PC-3 (cell line): ENCODE measurements at regions not wholly inside any gene's neighbourhood (a gene's known extent, or its start where the extent isn't known, plus 50 kb on each side); places are given as distances from the start of the nearest gene placed in this dataset.

ENCODE experiments used
- ATAC-seq: fragments of 200-7000 bp; cut with Tn5 transposase; 2 replicates; pipeline ENCODE4 v1.9.1; 2020; ENCODE audit warnings: mild to moderate bottlenecking, moderate library complexity
- BruUV-seq: library from RNA; stranded (reverse); fragments of 400-500 nt; replicated peaks from 2 replicates; lab custom pipeline; 2021; lab: Mats Ljungman, UMichigan
- CTCF ChIA-PET: fragments of 300-600 bp; sonication (Branson Sonifier 250); formaldehyde crosslinking; loops from one replicate; lab custom pipeline; 2022; ENCODE audit warnings: antibody characterized with exemption; lab: Charles Lee
- POLR2A ChIA-PET: fragments of 300-600 bp; sonication (Branson Sonifier 250); formaldehyde crosslinking; loops from one replicate; lab custom pipeline; 2022; ENCODE audit warnings: antibody characterized with exemption; ENCODE audit not compliant: unreplicated experiment; lab: Charles Lee
- DNase-seq: peaks from one replicate; pipeline ENCODE4 v3.0.0-alpha.2; 2015
- H2AFZ ChIP-seq: fragments of 300-600 bp; sonication (generic); 2 replicates; pipeline ENCODE4 v1.6.0; 2016; ENCODE audit warnings: antibody characterized with exemption, low read length
- H3F3A ChIP-seq: fragments of 300-600 bp; sonication (generic); one replicate; pipeline ENCODE4 v1.6.0; 2017; ENCODE audit warnings: antibody characterized with exemption, low read length, control low read depth, mild to moderate bottlenecking; ENCODE audit not compliant: unreplicated experiment
- H3K27ac ChIP-seq: fragments of 300-600 bp; sonication (generic); 2 replicates; pipeline ENCODE4 v1.5.1; 2016; ENCODE audit warnings: mild to moderate bottlenecking, low read length
- H3K27me3 ChIP-seq: fragments of 300-600 bp; sonication (generic); 2 replicates; pipeline ENCODE4 v1.6.1; 2016; ENCODE audit warnings: low read length, mixed read lengths
- H3K36me3 ChIP-seq: fragments of 300-600 bp; sonication (generic); 2 replicates; pipeline ENCODE4 v1.6.1; 2016; ENCODE audit warnings: low read depth, mixed run types, low read length, mixed read lengths
- H3K4me1 ChIP-seq: fragments of 300-600 bp; sonication (generic); 2 replicates; pipeline ENCODE4 v1.5.1; 2016; ENCODE audit warnings: low read length; ENCODE audit not compliant: insufficient read depth
- H3K4me2 ChIP-seq: fragments of 300-600 bp; sonication (generic); 2 replicates; pipeline ENCODE4 v1.6.0; 2016; ENCODE audit warnings: low read length
- H3K4me3 ChIP-seq: fragments of 300-600 bp; sonication (generic); 2 replicates; pipeline ENCODE4 v1.5.1; 2016; ENCODE audit warnings: mild to moderate bottlenecking, low read length, mixed read lengths
- H3K79me2 ChIP-seq: fragments of 300-600 bp; sonication (generic); 2 replicates; pipeline ENCODE4 v1.6.1; 2017; ENCODE audit warnings: low read length, mixed read lengths
- H3K9ac ChIP-seq: fragments of 300-600 bp; sonication (generic); 2 replicates; pipeline ENCODE4 v1.6.0; 2016; ENCODE audit warnings: mild to moderate bottlenecking, low read length
- H3K9me2 ChIP-seq: fragments of 300-600 bp; sonication (generic); replicated peaks from 2 replicates; pipeline ENCODE4 v1.6.1; 2016; ENCODE audit warnings: mixed run types, low read length, mixed read lengths
- H3K9me3 ChIP-seq: fragments of 300-600 bp; sonication (generic); 2 replicates; pipeline ENCODE4 v1.6.1; 2016; ENCODE audit warnings: low read length, mixed read lengths
- H4K20me1 ChIP-seq: fragments of 300-600 bp; sonication (generic); 2 replicates; pipeline ENCODE4 v1.6.1; 2016; ENCODE audit warnings: low read length, mixed read lengths
- CTCF ChIP-seq: fragments of 300-600 bp; sonication (generic); conservative IDR thresholded peaks from 2 replicates; pipeline ENCODE4 v1.5.1; 2017; ENCODE audit warnings: antibody characterized with exemption, low read depth, mild to moderate bottlenecking, low read length
- EZH2 ChIP-seq: fragments of 300-600 bp; sonication (generic); IDR thresholded peaks from one replicate; pipeline ENCODE4 v1.6.1; 2017; ENCODE audit warnings: antibody characterized with exemption, mild to moderate bottlenecking, low read length; ENCODE audit not compliant: unreplicated experiment
- EZH2phosphoT487 ChIP-seq: fragments of 300-600 bp; sonication (generic); IDR thresholded peaks from 2 replicates; pipeline ENCODE4 v1.6.1; 2018; ENCODE audit warnings: mild to moderate bottlenecking, antibody characterized with exemption, low read length, borderline replicate concordance
- intact Hi-C: fragments of 100-400 bp; cut with micrococcal nuclease; formaldehyde crosslinking; loops from 2 replicates; pipeline ENCODE4 v1.9.0; 2023

GRCh38 chr12:40577834-40578233 is 114.4 kb upstream of the CNTN1 start:
- no peak for DNase-seq
- CTCF ChIA-PET, result no interaction called here
- no peak for ATAC-seq
- Histone ChIP-seq H3K36me3 (no peaks in the 10 kb centered on the region), H3K9ac (no peak overlapping the region), H4K20me1 (no peaks in the 10 kb centered on the region), H3K4me1 (no peaks in the 10 kb centered on the region), H3K4me2 (no peak overlapping the region), H3K79me2 (no peaks in the 10 kb centered on the region), H3K27me3 (no peaks in the 10 kb centered on the region), H3F3A (no peaks in the 10 kb centered on the region), H2AFZ (no peak overlapping the region), H3K27ac (no peak overlapping the region), H3K4me3 (no peak overlapping the region), H3K9me3 (0 out of 2 replicates have a peak, but pooled peaks cover 5% of the 10 kb centered on the region), H3K9me2 (no peaks in the 10 kb centered on the region)
- no TSS peak for BruUV-seq
- TF ChIP-seq CTCF (no peak), EZH2 (no peak), EZH2phosphoT487 (no peak)
- intact Hi-C loops, result no loop called here
- POLR2A ChIA-PET, result no interaction called here

GRCh38 chr12:40579687-40580086 is 112.6 kb upstream of the CNTN1 start:
- DNase-seq (no peak), ATAC-seq (no peak)
- Histone ChIP-seq H3K9me3 (0 out of 2 replicates have a peak, but pooled peaks cover 5% of the 10 kb centered on the region), H3K9me2 (no peaks in the 10 kb centered on the region), H2AFZ (no peak overlapping the region), H3K27ac (no peak overlapping the region), H4K20me1 (no peaks in the 10 kb centered on the region), H3K36me3 (no peaks in the 10 kb centered on the region), H3K79me2 (no peaks in the 10 kb centered on the region), H3K27me3 (no peaks in the 10 kb centered on the region), H3F3A (no peaks in the 10 kb centered on the region), H3K4me2 (no peak overlapping the region), H3K4me3 (no peak overlapping the region), H3K4me1 (no peaks in the 10 kb centered on the region), H3K9ac (no peak overlapping the region)
- no peak for TF ChIP-seq CTCF
- TF ChIP-seq EZH2, result no peak
- no peak for TF ChIP-seq EZH2phosphoT487
- POLR2A ChIA-PET, result no interaction called here
- CTCF ChIA-PET, result no interaction called here
- intact Hi-C loops, result no loop called here
- no TSS peak for BruUV-seq

GRCh38 chr12:40580346-40580745 is 111.9 kb upstream of the CNTN1 start:
- H3K9me2 ChIP-seq, result no peaks in the 10 kb centered on the region
- no peaks in the 10 kb centered on the region for H4K20me1 ChIP-seq
- intact Hi-C loops, result no loop called here
- no peak overlapping the region for H3K4me2 ChIP-seq
- H2AFZ ChIP-seq, result no peak overlapping the region
- H3K27me3 ChIP-seq, result no peaks in the 10 kb centered on the region
- ATAC-seq (no peak), DNase-seq (no peak)
- no peak overlapping the region for H3K9ac ChIP-seq
- H3F3A ChIP-seq, result no peaks in the 10 kb centered on the region
- no peak overlapping the region for H3K4me3 ChIP-seq
- 0 out of 2 replicates have a peak, but pooled peaks cover 5% of the 10 kb centered on the region for H3K9me3 ChIP-seq
- H3K4me1 ChIP-seq, result no peaks in the 10 kb centered on the region
- no peaks in the 10 kb centered on the region for H3K79me2 ChIP-seq
- no peak overlapping the region for H3K27ac ChIP-seq
- CTCF ChIA-PET, result no interaction called here
- TF ChIP-seq EZH2 (no peak), EZH2phosphoT487 (no peak), CTCF (no peak)
- POLR2A ChIA-PET, result no interaction called here
- H3K36me3 ChIP-seq, result no peaks in the 10 kb centered on the region
- no TSS peak for BruUV-seq
